ENCODE measurements at regions not wholly inside any gene's neighbourhood (a gene's known extent, or its start where the extent isn't known, plus 50 kb on each side); places are given as distances from the start of the nearest gene placed in this dataset.

DNA sequence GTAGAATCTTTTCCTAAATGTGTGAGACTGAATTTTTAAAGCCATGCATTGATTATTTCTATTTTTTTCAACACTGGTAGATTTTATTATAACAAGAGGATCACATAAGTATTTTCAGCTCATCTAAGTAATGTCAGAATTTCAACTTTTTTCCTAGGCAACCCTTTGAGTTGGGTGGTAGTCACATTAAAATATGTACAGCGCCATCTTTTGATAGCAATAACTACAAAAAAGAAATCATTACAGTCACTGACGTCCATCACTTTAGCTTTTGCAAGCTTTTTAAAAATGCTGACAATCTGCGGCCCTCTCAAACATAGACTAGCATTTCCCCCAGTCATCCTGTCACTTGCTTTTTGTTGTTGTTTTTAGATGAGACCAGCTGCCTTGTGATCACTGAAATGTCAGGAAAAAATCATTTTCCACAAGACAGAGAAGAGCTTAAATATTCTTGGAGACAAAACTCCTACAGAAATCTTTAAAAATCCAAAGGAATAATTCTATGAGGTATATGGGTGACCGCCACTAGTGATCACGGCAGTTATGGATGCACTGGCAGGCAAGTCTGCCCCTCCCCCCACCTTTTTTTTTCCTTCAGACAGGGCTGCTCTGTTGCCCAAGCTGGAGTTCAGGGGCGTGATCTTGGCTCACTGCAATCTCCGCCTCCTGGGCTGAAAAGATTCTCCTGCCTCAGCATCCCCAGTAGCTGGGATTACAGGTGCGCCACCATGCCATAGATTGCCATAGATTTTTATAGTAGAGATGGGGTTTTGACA lies 384.0 kb upstream of the KCNMB2 start:
- H3K27ac ChIP-seq = no peak overlapping the region
- H3K4me3 ChIP-seq = no peak overlapping the region
- DNase-seq (ENCODE audit: low spot score in 2 of 2) = no peak
- H3K27me3 ChIP-seq = no peaks in the 10 kb centered on the region
- intact Hi-C loops (cut with DNase I; ENCODE audit: low total_unique reads) = no loop called here
- no peak for TF ChIP-seq POLR2AphosphoS5 (IDR thresholded peaks at IDR 0.05)
- TF ChIP-seq CTCF (IDR thresholded peaks at IDR 0.05) = no peak
- no peak for TF ChIP-seq POLR2A (IDR thresholded peaks at IDR 0.05)
- H3K9me3 ChIP-seq = no peaks in the 10 kb centered on the region
- H3K36me3 ChIP-seq = no peaks in the 10 kb centered on the region
- no peaks in the 10 kb centered on the region for H3K4me1 ChIP-seq

- Histone ChIP-seq H3K27me3 (no peaks in the 10 kb centered on the region), H3K9me3 (no peaks in the 10 kb centered on the region), H3K36me3 (no peaks in the 10 kb centered on the region), H3K4me3 (no peak overlapping the region), H3K27ac (no peak overlapping the region), H3K4me1 (no peaks in the 10 kb centered on the region)
- no peak for DNase-seq (ENCODE audit: low spot score in 2 of 2)
- intact Hi-C loops (cut with DNase I; ENCODE audit: low total_unique reads) = no loop called here
- TF ChIP-seq POLR2AphosphoS5 (IDR thresholded peaks at IDR 0.05) (no peak), POLR2A (IDR thresholded peaks at IDR 0.05) (no peak), CTCF (IDR thresholded peaks at IDR 0.05) (no peak)
These were observed 383.2 kb upstream of the KCNMB2 start for GRCh38 chr3:178152988-178153387.

DNA sequence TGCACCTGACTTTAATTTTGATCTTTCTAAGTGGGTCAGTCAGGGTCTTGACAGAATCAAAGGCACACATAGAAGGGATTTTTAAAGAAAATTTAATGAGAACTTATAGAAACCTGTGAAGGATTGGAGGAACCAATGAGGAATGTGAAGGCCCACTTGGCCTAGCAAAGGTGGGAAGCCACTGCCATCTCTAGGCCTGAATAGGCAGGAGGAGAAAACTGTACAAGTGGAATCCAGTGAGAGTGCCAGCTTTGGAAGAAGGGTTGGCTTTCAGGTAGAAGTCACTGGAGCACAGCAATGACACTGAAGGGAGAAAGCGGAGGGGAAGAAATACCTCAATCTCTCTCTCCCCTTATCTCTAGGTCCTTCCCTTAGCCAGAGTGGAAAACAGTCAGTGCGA lies 380.7 kb upstream of the KCNMB2 start:
- no peaks in the 10 kb centered on the region for H3K4me1 ChIP-seq
- no peak for DNase-seq (ENCODE audit: low spot score in 2 of 2)
- no peaks in the 10 kb centered on the region for H3K9me3 ChIP-seq
- H3K27me3 ChIP-seq = no peaks in the 10 kb centered on the region
- H3K36me3 ChIP-seq = no peaks in the 10 kb centered on the region
- intact Hi-C loops (cut with DNase I; ENCODE audit: low total_unique reads) = no loop called here
- H3K27ac ChIP-seq = no peak overlapping the region
- TF ChIP-seq POLR2A (IDR thresholded peaks at IDR 0.05) (no peak), CTCF (IDR thresholded peaks at IDR 0.05) (no peak), POLR2AphosphoS5 (IDR thresholded peaks at IDR 0.05) (no peak)
- H3K4me3 ChIP-seq = no peak overlapping the region

DNA sequence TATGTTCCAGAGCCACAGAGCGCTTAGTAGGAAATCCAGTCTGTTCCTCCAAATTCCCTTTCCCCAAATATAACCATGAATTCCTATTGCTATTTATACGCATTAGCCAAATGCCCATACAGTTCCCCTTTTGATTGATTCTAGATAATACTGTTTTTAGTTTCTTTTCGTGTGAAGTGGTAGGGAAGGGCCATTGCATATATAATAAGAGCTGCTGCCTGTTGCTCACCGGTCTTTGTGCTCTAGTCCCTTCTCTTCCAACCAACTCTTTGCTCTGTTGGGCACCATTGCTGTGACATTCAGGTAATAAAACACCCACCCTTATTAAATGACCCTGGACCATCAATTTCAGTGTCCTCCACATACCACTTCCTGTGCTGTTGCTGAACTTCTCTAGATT lies 379.9 kb upstream of the KCNMB2 start:
- H3K4me1 ChIP-seq = no peaks in the 10 kb centered on the region
- intact Hi-C loops (cut with DNase I; ENCODE audit: low total_unique reads) = no loop called here
- no peak overlapping the region for H3K4me3 ChIP-seq
- no peak overlapping the region for H3K27ac ChIP-seq
- H3K36me3 ChIP-seq = no peaks in the 10 kb centered on the region
- TF ChIP-seq CTCF (IDR thresholded peaks at IDR 0.05) (no peak), POLR2A (IDR thresholded peaks at IDR 0.05) (no peak), POLR2AphosphoS5 (IDR thresholded peaks at IDR 0.05) (no peak)
- no peaks in the 10 kb centered on the region for H3K9me3 ChIP-seq
- no peaks in the 10 kb centered on the region for H3K27me3 ChIP-seq
- no peak for DNase-seq (ENCODE audit: low spot score in 2 of 2)

DNA sequence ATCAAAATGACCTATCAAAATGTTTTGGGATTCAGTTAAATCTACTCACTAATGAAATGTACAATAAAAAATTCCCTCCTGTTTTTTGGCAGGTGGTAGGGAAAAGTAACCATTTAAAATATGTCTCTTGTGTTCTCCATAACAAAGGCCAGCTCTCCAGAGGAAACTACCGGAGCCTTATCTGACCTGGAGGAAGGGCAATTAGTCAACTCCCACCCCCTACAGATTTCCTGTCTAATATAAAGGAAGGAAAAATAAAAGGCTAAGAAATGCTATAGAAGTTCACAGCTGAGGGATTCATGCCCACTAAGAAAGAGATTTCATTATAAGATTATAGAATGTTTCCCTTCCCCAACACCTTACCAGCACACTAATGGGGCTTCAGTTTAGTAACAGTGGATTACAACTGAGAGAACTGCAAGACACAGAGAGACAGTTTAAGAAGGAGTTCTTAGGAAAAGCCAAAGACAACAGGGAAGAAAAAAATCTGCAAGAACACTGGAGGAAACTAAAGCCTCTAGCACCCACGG lies 376.5 kb upstream of the KCNMB2 start:
- TF ChIP-seq CTCF (IDR thresholded peaks at IDR 0.05) (no peak), POLR2AphosphoS5 (IDR thresholded peaks at IDR 0.05) (no peak), POLR2A (IDR thresholded peaks at IDR 0.05) (no peak)
- no peaks in the 10 kb centered on the region for H3K36me3 ChIP-seq
- H3K4me3 ChIP-seq = no peak overlapping the region
- no peaks in the 10 kb centered on the region for H3K27me3 ChIP-seq
- no peak overlapping the region for H3K27ac ChIP-seq
- no peak for DNase-seq (ENCODE audit: low spot score in 2 of 2)
- H3K9me3 ChIP-seq = no peaks in the 10 kb centered on the region
- intact Hi-C loops (cut with DNase I; ENCODE audit: low total_unique reads) = loop anchor here (10.0 kb wide), 1 partner anchor 325 kb away; no protein-coding TSS in a partner anchor
- no peaks in the 10 kb centered on the region for H3K4me1 ChIP-seq

Data from breast epithelium (tissue), 4 donors.